ENCODE measurements at regions not wholly inside any gene's neighbourhood (a gene's known extent, or its start where the extent isn't known, plus 50 kb on each side); places are given as distances from the start of the nearest gene placed in this dataset.

- Mint-ChIP-seq H3K9me3 (peaks cover 10% of the 10 kb centered on the region), H3K36me3 (no peaks in the 10 kb centered on the region), H3K4me1 (no peaks in the 10 kb centered on the region), H3K4me3 (no peak overlapping the region), H3K27ac (no peak overlapping the region)
- DNase-seq (ENCODE audit: low spot score in 2 of 2), result no peak
- no peak for ATAC-seq
Measured at GRCh38 chr4:135840781-135841180, 1639.2 kb upstream of the PABPC4L start.

DNA sequence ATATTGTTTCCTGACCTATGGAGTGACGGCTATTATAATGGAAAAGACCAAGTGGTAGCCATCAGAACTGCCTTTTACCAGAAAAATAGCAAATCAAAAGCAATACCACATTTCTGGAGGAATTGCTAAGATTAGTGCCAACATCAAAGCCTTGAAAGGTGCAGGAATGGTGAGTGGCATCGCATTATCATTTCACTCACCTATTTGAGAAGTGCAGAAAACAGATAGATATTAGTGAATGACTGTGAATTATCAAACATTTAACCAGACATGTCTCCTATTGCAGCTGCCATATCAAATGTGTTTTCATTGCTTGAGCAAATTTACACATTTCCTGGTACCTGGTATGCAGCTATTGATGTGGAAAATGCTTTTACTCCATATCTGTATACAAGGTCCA, 1638.1 kb upstream of the PABPC4L start:
- Mint-ChIP-seq H3K9me3 (peaks cover 10% of the 10 kb centered on the region), H3K36me3 (no peaks in the 10 kb centered on the region), H3K4me1 (no peaks in the 10 kb centered on the region), H3K27ac (no peak overlapping the region), H3K4me3 (no peak overlapping the region)
- no peak for DNase-seq (ENCODE audit: low spot score in 2 of 2)
- no peak for ATAC-seq

DNA sequence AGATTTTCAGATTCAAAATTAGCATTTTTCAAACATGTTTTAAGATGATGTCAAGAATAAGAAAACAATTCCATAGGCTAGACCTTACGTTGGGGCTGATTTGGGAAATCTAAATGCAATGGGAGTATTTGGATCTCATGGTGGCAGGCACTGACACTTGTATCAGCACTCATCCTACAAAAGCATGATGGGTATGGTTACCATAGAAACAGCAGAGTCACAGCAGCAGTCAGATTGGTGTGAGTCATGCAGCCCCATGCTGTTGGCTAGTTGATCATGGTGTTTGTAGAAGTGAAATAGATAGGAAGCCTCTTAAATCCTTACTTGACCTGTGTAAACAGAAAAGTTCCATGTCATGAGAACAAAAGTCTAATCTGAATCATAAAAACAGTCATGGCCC, 1637.3 kb upstream of the PABPC4L start:
- H3K4me3 Mint-ChIP-seq, result no peak overlapping the region
- H3K4me1 Mint-ChIP-seq, result no peaks in the 10 kb centered on the region
- H3K27ac Mint-ChIP-seq, result no peak overlapping the region
- H3K9me3 Mint-ChIP-seq, result peaks cover 10% of the 10 kb centered on the region
- H3K36me3 Mint-ChIP-seq, result no peaks in the 10 kb centered on the region
- ATAC-seq, result no peak
- DNase-seq (ENCODE audit: low spot score in 2 of 2), result no peak

GRCh38 chr4:135834471-135834870, 1632.9 kb upstream of the PABPC4L start:
- Mint-ChIP-seq H3K4me1 (no peaks in the 10 kb centered on the region), H3K9me3 (peaks cover 12% of the 10 kb centered on the region), H3K27ac (no peak overlapping the region), H3K4me3 (no peak overlapping the region), H3K36me3 (no peaks in the 10 kb centered on the region)
- ATAC-seq, result no peak
- no peak for DNase-seq (ENCODE audit: low spot score in 2 of 2)

- H3K36me3 Mint-ChIP-seq, result no peaks in the 10 kb centered on the region
- no peak overlapping the region for H3K4me3 Mint-ChIP-seq
- peaks cover 12% of the 10 kb centered on the region for H3K9me3 Mint-ChIP-seq
- no peaks in the 10 kb centered on the region for H3K4me1 Mint-ChIP-seq
- ATAC-seq, result no peak
- no peak for DNase-seq (ENCODE audit: low spot score in 2 of 2)
- H3K27ac Mint-ChIP-seq, result no peak overlapping the region
Measured at GRCh38 chr4:135833529-135833928, 1631.9 kb upstream of the PABPC4L start.

GRCh38 chr4:135824759-135825296, 1623.2 kb upstream of the PABPC4L start:
- no peak overlapping the region for H3K27ac Mint-ChIP-seq
- H3K4me3 Mint-ChIP-seq, result no peak overlapping the region
- H3K36me3 Mint-ChIP-seq, result no peaks in the 10 kb centered on the region
- H3K9me3 Mint-ChIP-seq, result peaks cover 9% of the 10 kb centered on the region
- H3K4me1 Mint-ChIP-seq, result no peaks in the 10 kb centered on the region
- DNase-seq (ENCODE audit: low spot score in 2 of 2), result no peak
- no peak for ATAC-seq

GRCh38 chr4:135804785-135805184, 1603.2 kb upstream of the PABPC4L start:
- Mint-ChIP-seq H3K36me3 (no peaks in the 10 kb centered on the region), H3K9me3 (peaks cover 3% of the 10 kb centered on the region), H3K4me3 (no peak overlapping the region), H3K4me1 (no peaks in the 10 kb centered on the region), H3K27ac (no peak overlapping the region)
- ATAC-seq (no peak), DNase-seq (ENCODE audit: low spot score in 2 of 2) (no peak)

DNA sequence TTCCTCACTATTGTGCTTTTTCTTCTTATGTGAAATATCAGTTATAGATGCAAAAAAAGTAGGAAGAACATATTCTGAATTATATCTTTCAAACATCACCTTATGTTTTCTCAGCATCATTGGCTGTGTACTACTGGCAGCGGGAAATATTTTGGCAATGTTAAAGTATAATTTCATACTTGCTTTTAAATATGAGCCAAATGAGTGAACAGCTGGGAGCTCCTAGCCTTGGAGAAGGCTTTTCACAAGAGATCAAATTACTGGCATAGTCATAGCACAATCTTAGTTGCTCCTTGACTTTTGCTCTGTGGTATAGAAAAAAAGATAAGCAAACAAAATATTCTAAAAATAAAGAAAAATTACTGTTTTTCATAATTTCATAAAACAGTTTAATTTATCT, 1575.8 kb upstream of the PABPC4L start:
- Mint-ChIP-seq H3K27ac (no peak overlapping the region), H3K4me3 (no peak overlapping the region), H3K36me3 (no peaks in the 10 kb centered on the region), H3K9me3 (peaks cover 15% of the 10 kb centered on the region), H3K4me1 (no peaks in the 10 kb centered on the region)
- no peak for DNase-seq (ENCODE audit: low spot score in 2 of 2)
- ATAC-seq, result no peak

DNA sequence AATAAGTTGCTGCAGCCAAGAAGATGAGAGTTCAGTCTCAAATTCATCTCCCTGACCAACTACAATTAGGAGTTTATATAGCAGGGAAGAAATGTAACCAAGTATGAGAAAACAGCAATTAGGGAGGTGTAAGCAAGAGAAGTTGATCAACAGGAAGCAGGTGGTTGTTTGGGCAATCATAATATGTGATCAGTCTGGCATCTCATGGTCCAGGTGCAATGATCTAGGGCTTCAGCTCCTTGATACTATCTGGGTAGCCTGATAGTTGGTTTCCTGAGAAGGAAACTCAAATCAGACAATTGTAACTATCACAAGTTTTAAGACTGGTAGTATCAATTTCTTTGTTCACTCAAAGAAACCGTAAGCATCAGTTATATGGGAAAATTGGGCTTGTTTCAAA, 1574.3 kb upstream of the PABPC4L start:
- DNase-seq (ENCODE audit: low spot score in 2 of 2) (no peak), ATAC-seq (no peak)
- H3K36me3 Mint-ChIP-seq, result no peaks in the 10 kb centered on the region
- no peak overlapping the region for H3K27ac Mint-ChIP-seq
- no peaks in the 10 kb centered on the region for H3K4me1 Mint-ChIP-seq
- H3K9me3 Mint-ChIP-seq, result peaks cover 21% of the 10 kb centered on the region
- H3K4me3 Mint-ChIP-seq, result no peak overlapping the region

DNA sequence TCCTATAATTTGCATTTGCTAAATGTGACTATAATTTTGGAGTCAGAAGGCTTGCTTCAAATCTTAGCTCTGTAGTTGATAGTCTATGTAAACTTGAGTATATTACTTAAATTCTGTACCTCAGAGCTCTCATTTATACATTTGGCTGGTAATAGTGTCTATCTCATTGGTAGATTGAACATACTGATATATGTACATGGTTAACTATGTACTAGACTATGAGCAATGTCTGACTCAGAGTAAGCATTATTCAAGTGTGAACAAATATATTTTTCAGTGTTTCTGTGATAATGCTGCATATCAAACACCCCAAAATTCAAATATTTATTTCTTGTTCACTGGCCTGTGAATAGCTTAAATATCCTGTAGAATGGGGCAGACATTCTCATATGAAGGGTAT, 1568.9 kb upstream of the PABPC4L start:
- ATAC-seq (no peak), DNase-seq (ENCODE audit: low spot score in 2 of 2) (no peak)
- Mint-ChIP-seq H3K4me3 (no peak overlapping the region), H3K4me1 (no peaks in the 10 kb centered on the region), H3K36me3 (no peaks in the 10 kb centered on the region), H3K27ac (no peak overlapping the region), H3K9me3 (peaks cover 21% of the 10 kb centered on the region)

- Mint-ChIP-seq H3K4me1 (no peaks in the 10 kb centered on the region), H3K4me3 (no peak overlapping the region), H3K27ac (no peak overlapping the region), H3K9me3 (peaks cover 14% of the 10 kb centered on the region), H3K36me3 (no peaks in the 10 kb centered on the region)
- no peak for DNase-seq (ENCODE audit: low spot score in 2 of 2)
- ATAC-seq, result no peak
Measured at GRCh38 chr4:135744928-135745327, 1543.3 kb upstream of the PABPC4L start.

GRCh38 chr4:135741583-135741982, 1540.0 kb upstream of the PABPC4L start:
- DNase-seq (ENCODE audit: low spot score in 2 of 2) (no peak), ATAC-seq (no peak)
- Mint-ChIP-seq H3K36me3 (no peaks in the 10 kb centered on the region), H3K4me3 (no peak overlapping the region), H3K4me1 (no peaks in the 10 kb centered on the region), H3K9me3 (peaks cover 15% of the 10 kb centered on the region), H3K27ac (no peak overlapping the region)

DNA sequence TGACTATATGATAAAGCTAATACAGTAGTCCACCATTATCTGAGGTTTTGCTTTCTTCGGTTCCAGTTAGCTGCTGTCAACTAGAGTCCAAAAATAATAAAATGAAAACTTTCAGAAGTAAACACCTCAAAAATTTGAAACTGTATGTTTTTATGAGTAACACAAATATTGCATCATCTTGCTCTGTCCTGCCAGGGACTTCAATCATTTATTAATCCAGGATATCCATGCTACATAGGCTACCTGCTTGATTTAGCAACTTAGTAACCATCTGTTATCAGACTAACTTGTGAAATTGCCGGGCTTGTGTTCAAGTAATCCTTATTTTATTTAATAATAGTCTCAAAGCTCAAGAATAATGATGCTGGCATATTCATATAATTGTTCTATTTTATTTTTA, 1537.8 kb upstream of the PABPC4L start:
- peaks cover 12% of the 10 kb centered on the region for H3K9me3 Mint-ChIP-seq
- DNase-seq (ENCODE audit: low spot score in 2 of 2) (no peak), ATAC-seq (no peak)
- no peak overlapping the region for H3K27ac Mint-ChIP-seq
- no peak overlapping the region for H3K4me3 Mint-ChIP-seq
- H3K36me3 Mint-ChIP-seq, result no peaks in the 10 kb centered on the region
- no peaks in the 10 kb centered on the region for H3K4me1 Mint-ChIP-seq

- Mint-ChIP-seq H3K36me3 (no peaks in the 10 kb centered on the region), H3K4me3 (no peak overlapping the region), H3K27ac (no peak overlapping the region), H3K9me3 (peaks cover 7% of the 10 kb centered on the region), H3K4me1 (no peaks in the 10 kb centered on the region)
- ATAC-seq, result no peak
- no peak for DNase-seq (ENCODE audit: low spot score in 2 of 2)
Measured at GRCh38 chr4:135735512-135735911, 1533.9 kb upstream of the PABPC4L start.

DNA sequence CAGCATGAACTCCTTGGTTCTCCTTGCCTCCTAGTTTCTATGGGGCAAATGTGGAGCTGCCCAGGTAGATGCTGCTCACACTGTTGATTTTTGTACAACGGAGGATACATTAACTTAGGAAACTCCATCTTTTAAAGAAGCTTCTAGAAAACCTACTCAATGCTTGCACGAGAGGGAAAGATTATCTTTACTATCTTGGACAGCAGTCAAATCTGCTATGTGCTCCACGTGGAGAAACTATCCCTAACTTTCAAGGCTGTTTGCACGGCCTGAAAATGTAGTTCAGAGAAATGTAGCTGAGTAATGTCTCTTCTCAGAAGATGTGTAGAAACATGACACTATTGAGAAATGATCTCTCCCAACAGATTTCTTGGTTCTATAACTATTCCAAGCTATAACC, 1530.9 kb upstream of the PABPC4L start:
- no peak for DNase-seq (ENCODE audit: low spot score in 2 of 2)
- Mint-ChIP-seq H3K4me3 (no peak overlapping the region), H3K27ac (no peak overlapping the region), H3K4me1 (no peaks in the 10 kb centered on the region), H3K9me3 (peaks cover 7% of the 10 kb centered on the region), H3K36me3 (no peaks in the 10 kb centered on the region)
- ATAC-seq, result no peak

DNA sequence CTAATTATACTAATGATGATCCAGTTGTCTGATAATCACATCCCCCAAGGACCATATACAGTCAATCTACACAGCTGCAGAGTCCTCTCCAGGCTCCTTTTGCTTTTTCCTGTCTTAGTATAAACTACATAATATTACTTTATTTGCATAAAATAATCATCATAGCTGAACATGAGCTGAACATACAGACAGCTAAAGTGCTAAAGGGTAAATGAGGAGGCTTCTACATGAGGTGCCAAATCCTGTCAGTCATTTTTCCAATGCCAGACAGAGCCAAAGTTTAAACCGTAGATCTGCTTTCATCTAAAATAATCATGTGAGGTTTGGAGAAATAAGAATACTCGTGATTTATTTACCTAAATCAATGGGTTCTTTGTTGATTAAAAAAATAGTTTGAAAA, 1530.1 kb upstream of the PABPC4L start:
- Mint-ChIP-seq H3K36me3 (no peaks in the 10 kb centered on the region), H3K4me3 (no peak overlapping the region), H3K9me3 (peaks cover 7% of the 10 kb centered on the region), H3K4me1 (no peaks in the 10 kb centered on the region), H3K27ac (no peak overlapping the region)
- ATAC-seq, result no peak
- no peak for DNase-seq (ENCODE audit: low spot score in 2 of 2)

DNA sequence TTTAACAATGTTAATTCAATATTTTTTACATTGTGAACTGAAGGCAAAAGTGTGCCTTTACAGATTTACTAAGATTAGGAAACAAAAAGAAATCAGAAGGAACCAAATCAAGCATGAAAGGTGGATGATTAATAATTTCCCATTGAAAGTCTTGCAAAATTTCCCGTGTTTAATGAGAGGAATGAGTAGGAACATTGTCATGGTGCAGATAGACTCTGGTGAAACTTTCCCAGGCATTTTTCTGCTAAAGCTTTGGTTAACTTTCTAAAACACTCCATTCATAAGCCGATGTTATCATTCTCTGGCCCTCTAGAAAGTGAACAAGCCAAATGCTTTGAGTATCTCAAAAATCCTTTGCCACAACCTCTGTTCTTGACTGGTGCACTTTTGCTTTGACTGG, 1522.8 kb upstream of the PABPC4L start:
- DNase-seq (ENCODE audit: low spot score in 2 of 2) (no peak), ATAC-seq (no peak)
- peaks cover 18% of the 10 kb centered on the region for H3K9me3 Mint-ChIP-seq
- H3K4me3 Mint-ChIP-seq, result no peak overlapping the region
- H3K27ac Mint-ChIP-seq, result no peak overlapping the region
- no peaks in the 10 kb centered on the region for H3K4me1 Mint-ChIP-seq
- H3K36me3 Mint-ChIP-seq, result no peaks in the 10 kb centered on the region

Measured in stimulated activated effector memory CD8-positive, alpha-beta T cell treated with anti-CD3 and anti-CD28 coated beads, Interleukin-12 subunit alpha, Interleukin-12 subunit beta, amount 100 ng/mL, for 72 hours (primary cell).